Activated T-helper 2 cell treated with anti-CD3 and anti-CD28 coated beads, Interferon-gamma antibody, Interleukin-2, Interleukin-4, amounts not matched to agents 10 μg/mL and 5 μg/mL and 100 μg/mL, durations not matched to agents 14 hours and 24 hours and 36 hours (primary cell): ENCODE measurements at regions not wholly inside any gene's neighbourhood (a gene's known extent, or its start where the extent isn't known, plus 50 kb on each side); places are given as distances from the start of the nearest gene placed in this dataset.

Experiments used
- DNase-seq: peaks from one replicate; pipeline ENCODE4 v3.0.0; 2021; ENCODE audit warnings: low spot score
- H3K27ac Mint-ChIP-seq: one replicate; pipeline ENCODE4 v1.8.0; 2021; ENCODE audit warnings: mixed read lengths
- H3K27me3 Mint-ChIP-seq: one replicate; pipeline ENCODE4 v1.8.0; 2021; ENCODE audit warnings: low read depth, mixed read lengths
- H3K36me3 Mint-ChIP-seq: one replicate; pipeline ENCODE4 v1.8.0; 2021; ENCODE audit warnings: low read depth, mixed read lengths
- H3K4me1 Mint-ChIP-seq: one replicate; pipeline ENCODE4 v1.8.0; 2021; ENCODE audit warnings: low read depth, mixed read lengths
- H3K4me3 Mint-ChIP-seq: one replicate; pipeline ENCODE4 v1.8.0; 2021; ENCODE audit warnings: low read depth, mild to moderate bottlenecking, moderate library complexity, mixed read lengths
- H3K9me3 Mint-ChIP-seq: one replicate; pipeline ENCODE4 v1.8.0; 2021; ENCODE audit warnings: mixed read lengths
- intact Hi-C: fragments of 100-400 bp; cut with micrococcal nuclease; formaldehyde crosslinking; loops from one replicate; pipeline ENCODE4 v1.15.1; 2023

GRCh38 chr14:43249116-43249515 lies 1258.0 kb downstream of the FSCB start:
- H3K4me3 Mint-ChIP-seq: no peak overlapping the region
- H3K9me3 Mint-ChIP-seq: peaks cover 42% of the 10 kb centered on the region
- H3K27me3 Mint-ChIP-seq: no peaks in the 10 kb centered on the region
- H3K4me1 Mint-ChIP-seq: no peaks in the 10 kb centered on the region
- no peak overlapping the region for H3K27ac Mint-ChIP-seq
- intact Hi-C loops: no loop called here
- DNase-seq: no peak
- no peaks in the 10 kb centered on the region for H3K36me3 Mint-ChIP-seq

- no peaks in the 10 kb centered on the region for H3K36me3 Mint-ChIP-seq
- intact Hi-C loops: no loop called here
- no peaks in the 10 kb centered on the region for H3K4me1 Mint-ChIP-seq
- no peak for DNase-seq
- H3K27me3 Mint-ChIP-seq: no peaks in the 10 kb centered on the region
- peaks cover 48% of the 10 kb centered on the region for H3K9me3 Mint-ChIP-seq
- H3K27ac Mint-ChIP-seq: no peak overlapping the region
- no peak overlapping the region for H3K4me3 Mint-ChIP-seq
These were observed 1259.2 kb downstream of the FSCB start for GRCh38 chr14:43247877-43248276.

DNA sequence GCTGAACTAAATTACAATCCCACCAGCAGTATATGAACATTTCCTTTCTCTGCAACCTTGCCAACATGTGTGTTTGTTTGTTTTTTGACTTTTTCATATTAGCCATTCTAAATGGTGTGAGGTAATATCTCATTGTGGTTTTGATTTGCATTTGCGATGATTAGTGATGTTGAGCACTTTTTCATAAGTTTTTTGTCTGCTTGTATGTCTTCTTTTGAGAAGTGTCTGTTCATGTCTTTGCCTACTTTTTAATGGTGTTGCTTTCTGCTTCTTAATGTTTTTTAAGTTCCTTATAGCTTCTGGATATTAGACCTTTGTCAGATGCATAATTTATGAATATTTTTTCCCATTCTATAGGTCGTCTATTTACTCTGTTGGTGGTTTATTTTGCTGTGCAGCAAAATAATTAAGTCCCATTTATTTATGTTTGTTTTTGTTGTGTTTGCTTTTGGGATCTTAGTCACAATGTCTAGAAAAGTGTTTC lies 1262.9 kb downstream of the FSCB start:
- H3K36me3 Mint-ChIP-seq: no peaks in the 10 kb centered on the region
- H3K4me3 Mint-ChIP-seq: no peak overlapping the region
- no peaks in the 10 kb centered on the region for H3K27me3 Mint-ChIP-seq
- no peaks in the 10 kb centered on the region for H3K4me1 Mint-ChIP-seq
- H3K9me3 Mint-ChIP-seq: peaks cover 51% of the 10 kb centered on the region
- intact Hi-C loops: no loop called here
- DNase-seq: no peak
- no peak overlapping the region for H3K27ac Mint-ChIP-seq

- no peaks in the 10 kb centered on the region for H3K4me1 Mint-ChIP-seq
- intact Hi-C loops: no loop called here
- H3K9me3 Mint-ChIP-seq: peaks cover 50% of the 10 kb centered on the region
- no peaks in the 10 kb centered on the region for H3K36me3 Mint-ChIP-seq
- H3K27ac Mint-ChIP-seq: no peak overlapping the region
- H3K27me3 Mint-ChIP-seq: no peaks in the 10 kb centered on the region
- no peak overlapping the region for H3K4me3 Mint-ChIP-seq
- DNase-seq: no peak
These were observed 1263.9 kb downstream of the FSCB start for GRCh38 chr14:43243168-43243567.

GRCh38 chr14:43232261-43232660 lies 1274.8 kb downstream of the FSCB start:
- intact Hi-C loops: no loop called here
- Mint-ChIP-seq H3K27ac (no peak overlapping the region), H3K4me1 (no peaks in the 10 kb centered on the region), H3K9me3 (peaks cover 38% of the 10 kb centered on the region), H3K27me3 (no peaks in the 10 kb centered on the region), H3K36me3 (no peaks in the 10 kb centered on the region), H3K4me3 (no peak overlapping the region)
- no peak for DNase-seq

- Mint-ChIP-seq H3K27ac (no peak overlapping the region), H3K36me3 (no peaks in the 10 kb centered on the region), H3K4me1 (no peaks in the 10 kb centered on the region), H3K9me3 (peaks cover 32% of the 10 kb centered on the region), H3K4me3 (no peak overlapping the region), H3K27me3 (no peaks in the 10 kb centered on the region)
- intact Hi-C loops: no loop called here
- no peak for DNase-seq
These were observed 1291.6 kb downstream of the FSCB start for GRCh38 chr14:43215524-43215923.

DNA sequence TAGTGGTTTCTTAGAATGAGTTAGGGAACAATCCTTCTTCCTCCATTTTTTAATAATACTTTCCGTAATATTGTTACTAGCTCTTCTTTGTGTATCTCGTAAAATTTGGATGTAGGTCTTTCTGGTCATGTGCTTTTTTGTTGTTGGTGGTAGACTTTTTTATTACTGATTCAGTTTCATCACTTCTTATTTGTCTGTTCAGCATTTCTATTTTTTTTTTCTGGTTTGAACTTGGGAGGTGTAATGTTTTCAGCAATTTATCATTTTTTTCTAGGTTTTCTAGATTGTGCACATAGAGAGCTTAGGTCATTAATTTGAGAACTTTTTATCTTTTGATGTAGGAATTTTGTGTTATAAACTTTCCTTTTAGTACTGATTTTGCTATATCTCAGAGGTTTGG lies 1299.9 kb downstream of the FSCB start:
- Mint-ChIP-seq H3K27ac (no peak overlapping the region), H3K4me3 (no peak overlapping the region), H3K27me3 (no peaks in the 10 kb centered on the region), H3K36me3 (no peaks in the 10 kb centered on the region), H3K9me3 (peaks cover 25% of the 10 kb centered on the region), H3K4me1 (no peaks in the 10 kb centered on the region)
- intact Hi-C loops: no loop called here
- no peak for DNase-seq

GRCh38 chr14:43204816-43205215 lies 1302.3 kb downstream of the FSCB start:
- Mint-ChIP-seq H3K36me3 (no peaks in the 10 kb centered on the region), H3K27ac (no peak overlapping the region), H3K4me1 (no peaks in the 10 kb centered on the region), H3K4me3 (no peak overlapping the region), H3K27me3 (no peaks in the 10 kb centered on the region), H3K9me3 (peaks cover 35% of the 10 kb centered on the region)
- intact Hi-C loops: no loop called here
- DNase-seq: no peak

- Mint-ChIP-seq H3K9me3 (peaks cover 34% of the 10 kb centered on the region), H3K4me3 (no peak overlapping the region), H3K4me1 (no peaks in the 10 kb centered on the region), H3K27ac (no peak overlapping the region), H3K27me3 (no peaks in the 10 kb centered on the region), H3K36me3 (no peaks in the 10 kb centered on the region)
- intact Hi-C loops: no loop called here
- DNase-seq: no peak
These were observed 1306.6 kb downstream of the FSCB start for GRCh38 chr14:43200519-43200918.

GRCh38 chr14:43198465-43198864 lies 1308.6 kb downstream of the FSCB start:
- Mint-ChIP-seq H3K27me3 (no peaks in the 10 kb centered on the region), H3K9me3 (peaks cover 40% of the 10 kb centered on the region), H3K36me3 (no peaks in the 10 kb centered on the region), H3K27ac (no peak overlapping the region), H3K4me3 (no peak overlapping the region), H3K4me1 (no peaks in the 10 kb centered on the region)
- intact Hi-C loops: no loop called here
- no peak for DNase-seq

DNA sequence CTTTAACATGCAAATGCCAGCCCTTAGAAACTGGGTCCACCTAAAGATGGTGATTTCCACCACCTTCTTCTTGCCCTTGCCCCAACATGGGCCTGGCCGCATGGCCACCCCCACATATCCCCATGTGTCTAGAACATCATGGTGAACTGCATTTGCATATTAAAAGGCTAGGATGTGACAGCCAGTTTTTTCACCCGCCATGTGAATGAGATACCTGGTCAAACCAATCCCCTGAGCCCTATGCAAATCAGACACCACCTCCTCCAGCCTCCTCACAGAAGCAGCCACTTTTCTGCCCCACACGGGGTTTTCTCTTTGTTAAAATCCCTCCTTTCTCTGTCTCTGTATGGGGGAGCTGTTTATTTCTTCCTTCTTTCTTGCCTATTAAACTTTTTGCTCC lies 1322.5 kb downstream of the FSCB start:
- no peak overlapping the region for H3K4me3 Mint-ChIP-seq
- H3K36me3 Mint-ChIP-seq: no peaks in the 10 kb centered on the region
- no peaks in the 10 kb centered on the region for H3K4me1 Mint-ChIP-seq
- no peaks in the 10 kb centered on the region for H3K27me3 Mint-ChIP-seq
- DNase-seq: no peak
- H3K9me3 Mint-ChIP-seq: peaks cover 44% of the 10 kb centered on the region
- intact Hi-C loops: no loop called here
- no peak overlapping the region for H3K27ac Mint-ChIP-seq

DNA sequence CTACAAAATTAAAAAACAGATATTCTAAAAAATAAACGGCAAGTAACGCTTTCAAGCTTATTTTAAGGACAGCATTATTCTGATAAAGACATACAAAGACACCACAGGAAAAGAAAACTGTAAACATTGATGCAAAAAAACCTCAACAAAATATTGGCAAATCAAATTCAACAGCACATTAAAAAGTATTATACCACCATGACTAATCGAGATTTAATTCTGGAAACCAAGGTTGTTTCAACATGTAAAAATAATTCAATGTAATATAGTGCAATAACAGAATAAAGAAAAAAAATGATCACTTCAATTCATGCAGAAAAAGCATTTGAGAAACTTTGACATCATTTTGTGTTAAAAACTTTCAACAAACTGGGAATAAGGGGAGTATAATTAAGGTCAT lies 1323.2 kb downstream of the FSCB start:
- DNase-seq: no peak
- Mint-ChIP-seq H3K9me3 (peaks cover 39% of the 10 kb centered on the region), H3K4me1 (no peaks in the 10 kb centered on the region), H3K27ac (no peak overlapping the region), H3K4me3 (no peak overlapping the region), H3K27me3 (no peaks in the 10 kb centered on the region), H3K36me3 (no peaks in the 10 kb centered on the region)
- intact Hi-C loops: no loop called here

DNA sequence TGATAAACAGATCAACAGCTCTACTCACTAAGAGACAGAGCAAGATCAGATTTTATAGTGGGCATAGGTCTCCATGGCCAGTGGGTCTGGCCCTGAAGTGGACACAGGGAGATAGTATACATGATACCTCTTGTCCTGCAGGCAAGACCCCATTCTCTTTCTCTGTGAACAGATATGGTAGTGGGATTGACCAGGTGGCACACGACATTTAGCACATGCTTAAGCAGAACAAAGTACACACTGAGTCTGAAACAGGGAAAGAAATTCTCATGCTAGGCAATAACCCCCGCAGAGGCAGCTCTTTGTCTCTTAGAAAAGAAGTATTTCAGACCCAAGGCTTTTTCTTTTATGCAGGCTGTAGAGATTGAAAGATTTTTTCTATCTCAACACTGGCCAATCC lies 1331.2 kb downstream of the FSCB start:
- Mint-ChIP-seq H3K36me3 (no peaks in the 10 kb centered on the region), H3K9me3 (peaks cover 28% of the 10 kb centered on the region), H3K4me3 (no peak overlapping the region), H3K27ac (no peak overlapping the region), H3K4me1 (no peaks in the 10 kb centered on the region), H3K27me3 (no peaks in the 10 kb centered on the region)
- no peak for DNase-seq
- intact Hi-C loops: no loop called here

GRCh38 chr14:43172899-43173548 lies 1334.1 kb downstream of the FSCB start:
- Mint-ChIP-seq H3K27ac (no peak overlapping the region), H3K9me3 (peaks cover 24% of the 10 kb centered on the region), H3K4me3 (no peak overlapping the region), H3K4me1 (no peaks in the 10 kb centered on the region), H3K36me3 (no peaks in the 10 kb centered on the region), H3K27me3 (no peaks in the 10 kb centered on the region)
- no peak for DNase-seq
- intact Hi-C loops: no loop called here
